ENCODE measurements at regions not wholly inside any gene's neighbourhood (a gene's known extent, or its start where the extent isn't known, plus 50 kb on each side); places are given as distances from the start of the nearest gene placed in this dataset.

GRCh38 chr5:160929360-160929759, 77.3 kb upstream of the ATP10B start:
- TF ChIP-seq ZBTB33 (IDR thresholded peaks at IDR 0.05; ENCODE audit: borderline replicate concordance, low read depth) (no peak), CTCF (IDR thresholded peaks at IDR 0.05) (no peak), SIN3A (IDR thresholded peaks at IDR 0.05; ENCODE audit: borderline replicate concordance, low read depth, low read length) (no peak), POLR2AphosphoS5 (IDR thresholded peaks at IDR 0.05; ENCODE audit: low read depth, low read length) (no peak), REST (IDR thresholded peaks at IDR 0.05; ENCODE audit: low read depth, low read length) (no peak), RCOR1 (IDR thresholded peaks at IDR 0.05; ENCODE audit: low read length) (no peak), USF2 (IDR thresholded peaks at IDR 0.05; ENCODE audit: borderline replicate concordance, low read depth, low read length) (no peak), EP300 (IDR thresholded peaks at IDR 0.05; ENCODE audit: borderline replicate concordance in 1 of 2, low read depth in 1 of 2, low read length in 1 of 2) (no peak), MAX (IDR thresholded peaks at IDR 0.05; ENCODE audit: low read depth) (no peak), GABPA (IDR thresholded peaks at IDR 0.05; ENCODE audit: low read depth) (no peak)

All from SK-N-SH (cell line).